Limb (tissue), 2 donors: ENCODE measurements at regions not wholly inside any gene's neighbourhood (a gene's known extent, or its start where the extent isn't known, plus 50 kb on each side); places are given as distances from the start of the nearest gene placed in this dataset.

Experiments used
- DNase-seq, 2 donors: peaks; one replicate each; pipeline ENCODE4 v3.0.0-alpha.2; 2016; ENCODE audit errors: extremely low spot score in 2 of 2

DNA sequence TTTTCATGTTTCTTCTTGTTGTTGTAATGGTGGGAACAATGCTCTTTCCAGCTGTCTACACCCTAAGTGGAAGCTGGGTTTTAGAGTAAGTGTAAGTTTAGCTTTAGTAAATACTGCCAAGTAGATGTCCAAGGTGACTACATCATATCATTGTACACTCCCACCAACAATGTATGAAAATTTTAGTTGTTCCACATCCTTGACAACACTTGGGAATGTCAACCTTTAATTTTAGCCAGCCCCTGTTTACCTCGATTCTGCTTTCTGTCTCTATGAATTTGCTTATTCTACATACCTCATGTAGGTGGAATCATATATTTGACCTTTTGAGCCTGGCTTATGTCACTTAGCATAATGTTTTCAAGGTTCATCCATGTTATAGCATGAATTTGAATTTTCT is 93.0 kb downstream of the MTPAP start:
- no peak for DNase-seq

DNA sequence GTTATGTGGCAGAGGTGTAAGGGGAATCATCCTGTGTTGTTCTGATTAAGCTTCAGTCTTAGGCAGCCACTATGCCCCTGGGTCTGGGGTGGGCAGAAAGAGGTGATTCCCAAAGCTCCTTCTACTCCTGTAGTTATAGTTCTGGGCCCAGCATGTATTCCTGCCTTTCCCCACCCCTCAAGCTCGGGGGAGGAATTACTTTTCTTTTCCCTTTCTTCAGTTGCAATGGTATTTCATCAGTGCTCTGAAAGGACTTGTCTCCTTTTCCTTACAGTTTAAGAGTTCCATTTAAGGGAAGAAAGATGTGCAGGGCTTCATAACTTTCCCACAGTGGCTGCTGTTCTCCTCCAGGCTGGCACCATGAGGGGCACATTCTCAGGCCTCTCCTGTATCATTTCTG is 94.2 kb downstream of the MTPAP start:
- no peak for DNase-seq

DNA sequence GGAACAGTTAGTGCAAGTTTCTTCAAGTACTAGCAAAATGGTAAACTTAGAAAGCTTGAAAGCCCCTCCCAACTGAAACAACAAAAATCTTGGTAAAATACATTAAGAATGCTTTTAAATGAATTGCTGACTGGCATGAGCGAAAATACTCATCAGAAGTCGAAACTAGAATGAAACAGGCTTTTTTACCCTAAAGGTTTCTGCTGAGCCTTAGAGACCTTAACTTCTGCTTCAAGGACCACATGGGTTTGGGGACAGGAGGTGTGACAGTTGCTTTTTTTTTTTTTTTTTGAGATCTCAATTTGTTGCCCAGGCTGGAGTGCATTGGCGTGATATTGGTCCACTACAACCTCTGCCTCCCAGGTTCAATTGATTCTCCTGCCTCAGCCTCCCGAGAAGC is 100.3 kb downstream of the MTPAP start:
- DNase-seq, result no peak

- DNase-seq, result no peak
These were observed 101.4 kb downstream of the MTPAP start for GRCh38 chr10:30247704-30248103.

DNA sequence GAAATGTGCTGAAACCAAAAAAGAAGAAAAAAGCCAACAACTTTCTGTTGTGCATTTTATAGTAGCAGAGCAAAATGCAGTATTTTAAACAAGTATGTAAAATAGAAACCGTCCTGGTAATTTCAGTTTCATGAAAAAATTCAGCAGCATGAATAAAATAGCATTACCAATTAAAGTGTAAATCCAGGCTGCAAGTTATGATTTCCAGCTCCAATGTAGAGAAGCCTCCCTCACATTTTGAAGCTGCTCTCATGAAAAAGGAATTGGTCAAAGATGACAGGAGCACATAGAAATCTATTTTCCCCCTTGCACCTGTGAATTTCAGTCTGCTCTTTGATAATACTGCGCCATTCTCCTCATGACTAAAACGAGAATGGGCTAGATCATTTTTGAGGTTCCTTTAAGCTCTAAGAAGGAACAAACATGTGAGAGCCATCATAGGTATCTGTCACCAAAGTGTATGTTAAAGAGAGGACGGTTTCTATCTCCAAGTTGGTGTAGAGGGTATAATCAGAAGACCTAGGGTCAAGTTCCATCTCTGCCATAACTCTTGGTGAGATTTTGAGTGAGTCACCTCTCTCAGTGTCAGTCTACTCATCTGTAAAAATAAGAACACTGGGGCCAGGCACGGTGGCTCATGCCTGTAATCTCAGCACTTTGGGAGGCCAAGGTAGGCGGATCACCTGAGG is 107.5 kb downstream of the MTPAP start:
- DNase-seq, result no peak

GRCh38 chr10:30238836-30239235 is 110.2 kb downstream of the MTPAP start:
- no peak for DNase-seq

DNA sequence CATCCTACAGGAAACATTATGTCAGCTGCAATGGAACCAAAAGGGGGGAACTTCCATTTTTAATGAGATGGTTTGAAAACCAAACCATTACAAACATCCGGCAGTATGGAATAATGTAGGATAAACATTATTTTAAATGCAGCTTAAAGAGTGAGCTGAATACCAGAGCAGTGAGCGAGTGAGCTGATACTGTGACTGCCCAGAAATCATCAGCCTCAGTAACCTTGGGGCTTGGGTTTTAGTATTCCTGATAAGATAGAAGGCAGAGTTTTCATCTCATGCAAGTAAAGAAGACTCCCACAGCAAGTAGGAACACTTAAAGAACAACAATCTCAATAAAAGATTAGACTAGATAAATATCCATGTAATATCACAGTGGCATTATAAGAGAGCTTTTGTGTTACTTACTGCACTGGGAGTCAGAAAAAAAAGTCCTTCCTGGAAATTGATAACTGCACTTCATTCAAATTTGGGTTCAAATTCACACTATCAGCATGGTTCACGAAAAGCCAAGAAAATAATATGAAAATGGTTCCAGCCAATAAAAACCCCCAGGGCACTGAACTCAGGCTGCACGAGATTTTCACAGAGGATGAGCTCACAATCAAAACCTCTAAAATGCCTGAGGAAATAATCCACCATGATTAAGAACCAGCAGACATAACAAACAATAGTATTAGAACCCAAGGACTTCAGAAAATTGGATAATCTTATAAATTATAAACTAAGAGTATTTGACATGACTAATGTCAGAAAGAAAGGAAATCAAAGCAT is 115.7 kb downstream of the MTPAP start:
- DNase-seq, result no peak

DNA sequence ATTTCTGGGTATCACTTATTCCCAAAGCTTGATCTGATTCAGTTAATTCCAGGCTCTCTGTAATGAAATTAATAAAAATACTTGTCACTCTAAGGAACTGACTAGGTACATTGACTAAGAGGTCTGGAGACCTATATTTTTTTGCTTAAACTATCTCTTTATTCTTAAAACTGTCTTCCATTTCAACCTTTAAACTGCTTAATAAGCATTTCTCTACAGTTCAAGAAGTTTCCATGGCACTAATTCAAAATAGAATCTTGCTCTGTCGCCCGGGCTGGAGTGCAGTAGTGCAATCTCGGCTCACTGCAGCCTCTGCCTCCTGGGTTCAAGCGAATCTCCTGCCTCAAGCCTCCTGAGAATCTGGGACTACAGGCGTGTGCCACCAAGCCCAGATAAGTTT is 117.4 kb downstream of the MTPAP start:
- DNase-seq, result no peak

DNA sequence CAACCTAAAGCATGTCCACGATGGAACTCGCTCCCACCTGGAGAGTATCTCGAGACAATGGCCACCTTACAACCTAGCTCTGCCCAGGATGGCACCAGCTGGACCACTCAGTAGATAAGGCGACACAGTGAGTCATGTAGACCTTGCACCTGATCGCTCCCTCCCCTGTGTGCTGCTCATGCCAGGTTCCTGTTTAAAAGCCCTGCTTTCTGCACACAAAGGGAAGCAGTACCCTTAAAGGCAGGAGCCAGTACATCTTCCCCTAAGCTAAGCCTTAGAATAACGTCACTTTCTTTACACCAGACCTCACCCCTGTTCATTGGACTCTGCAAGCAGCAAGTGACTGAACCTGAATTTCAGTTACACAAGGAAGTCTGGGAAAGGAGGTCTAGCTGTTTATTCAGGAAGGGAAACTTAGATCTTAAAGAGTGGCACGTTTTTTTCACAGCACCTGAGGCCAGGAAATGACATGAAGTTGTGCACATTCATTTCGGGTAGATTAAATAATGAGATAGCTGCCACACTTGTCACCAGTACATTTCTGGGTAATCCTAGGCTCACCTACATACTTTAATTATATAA is 117.9 kb downstream of the MTPAP start:
- no peak for DNase-seq

GRCh38 chr10:30229536-30229935 is 119.5 kb downstream of the MTPAP start:
- no peak for DNase-seq

GRCh38 chr10:30228417-30229036 is 120.6 kb downstream of the MTPAP start:
- DNase-seq, result no peak

DNA sequence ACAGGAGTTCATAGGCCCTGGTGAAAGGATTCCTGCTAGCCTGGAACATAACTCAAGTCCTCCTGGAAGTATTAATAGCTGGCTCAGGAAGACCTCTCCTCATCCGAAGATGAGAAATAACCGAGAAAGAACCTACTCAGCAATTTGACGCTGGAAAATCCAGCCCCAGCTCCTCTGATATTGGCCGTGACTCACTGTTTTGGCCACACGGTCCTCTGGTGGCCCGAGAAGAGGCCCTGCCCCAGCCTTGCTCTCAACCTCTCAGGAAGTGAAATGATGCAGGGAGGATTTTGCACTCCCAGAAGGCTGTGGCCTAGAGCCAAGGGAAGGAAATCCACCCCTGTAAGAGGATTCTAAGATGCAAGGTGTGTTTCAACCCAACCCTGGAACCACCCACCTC is 121.6 kb downstream of the MTPAP start:
- no peak for DNase-seq

GRCh38 chr10:30219971-30220751 is 128.9 kb downstream of the MTPAP start:
- DNase-seq, result no peak

GRCh38 chr10:30216821-30217220 is 132.3 kb downstream of the MTPAP start:
- DNase-seq, result no peak

GRCh38 chr10:30215623-30216022 is 133.5 kb downstream of the MTPAP start:
- peak; percentile 32 to 46 for DNase-seq

- no peak for DNase-seq
These were observed 133.9 kb downstream of the MTPAP start for GRCh38 chr10:30215141-30215540.

DNA sequence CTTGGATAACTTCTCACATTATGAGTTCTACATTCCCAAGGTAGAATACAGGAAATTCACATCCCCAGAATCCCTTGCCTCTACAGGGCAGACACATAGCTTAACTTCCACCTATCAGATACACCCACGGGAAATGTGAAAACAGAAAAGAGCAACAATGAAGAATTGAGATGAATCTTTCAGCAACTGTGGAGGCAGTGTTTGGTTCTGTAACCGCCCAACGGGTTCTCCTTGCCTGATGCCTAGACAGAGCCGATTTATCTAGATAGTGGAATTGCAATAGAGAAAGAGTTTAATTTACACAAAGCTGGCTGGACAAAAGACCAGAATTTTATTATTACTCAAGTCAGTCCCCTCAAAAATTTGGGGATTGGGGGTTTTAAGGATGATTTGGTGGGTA is 138.8 kb downstream of the MTPAP start:
- DNase-seq, result no peak

DNA sequence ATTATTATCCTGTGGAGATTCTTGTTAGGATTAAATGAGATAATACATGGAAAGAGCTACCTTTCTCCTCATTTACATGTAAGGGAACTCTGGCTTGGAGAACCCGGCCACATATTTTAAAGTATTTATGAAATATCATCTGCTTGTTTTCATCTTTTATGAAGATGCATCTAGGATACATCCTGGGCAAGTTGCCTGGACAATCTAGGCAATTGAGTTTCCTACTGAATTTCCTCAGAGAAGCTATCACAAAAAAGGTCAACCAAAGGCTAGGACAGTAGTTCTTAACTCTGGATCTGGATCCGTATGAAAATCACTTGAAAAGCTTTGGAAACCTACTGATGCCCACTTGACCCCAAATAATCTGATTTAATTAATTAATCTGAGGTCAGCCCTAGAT is 140.7 kb downstream of the MTPAP start:
- DNase-seq, result no peak

DNA sequence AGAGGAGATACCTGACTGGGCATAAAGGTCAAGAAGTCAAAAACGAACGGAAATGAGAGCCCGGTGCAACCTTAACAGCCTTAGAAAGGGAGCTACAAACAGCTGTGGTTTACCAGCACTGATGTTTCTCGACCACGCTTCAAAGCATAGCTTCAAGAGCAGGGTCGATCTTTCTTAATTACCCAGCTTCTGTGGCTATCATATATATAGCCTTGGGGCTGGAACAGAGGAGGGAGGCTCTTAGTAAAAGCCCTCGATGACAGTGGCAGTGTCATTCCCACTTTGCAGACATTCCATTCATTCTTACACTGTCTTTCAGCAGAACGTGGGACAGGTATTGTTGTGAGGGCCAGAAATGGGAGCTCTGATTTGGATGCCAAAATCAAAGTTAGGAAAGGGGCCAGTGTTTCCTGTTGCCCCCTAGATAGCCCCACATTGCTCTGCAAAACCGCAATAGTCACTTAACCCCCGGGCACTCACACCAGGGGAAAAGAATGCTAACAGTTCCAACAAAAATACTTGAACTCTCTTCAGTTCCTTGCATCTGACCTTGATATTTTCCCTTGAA is 141.5 kb downstream of the MTPAP start:
- DNase-seq, result no peak

- no peak for DNase-seq
These were observed 140.6 kb upstream of the JCAD start for GRCh38 chr10:30200017-30200415.

- DNase-seq, result no peak
These were observed 140.1 kb upstream of the JCAD start for GRCh38 chr10:30199376-30200016.
